HUES64 (cell line): ENCODE measurements at regions not wholly inside any gene's neighbourhood (a gene's known extent, or its start where the extent isn't known, plus 50 kb on each side); places are given as distances from the start of the nearest gene placed in this dataset.

Experiments
- H3K27ac ChIP-seq: 2 replicates; pipeline ENCODE4 v1.7.0; 2013; ENCODE audit warnings: low read depth, low read length, inconsistent platforms
- H3K27me3 ChIP-seq: 2 replicates; pipeline ENCODE4 v1.6.1; 2013; ENCODE audit warnings: mild to moderate bottlenecking, low read length; ENCODE audit not compliant: insufficient read depth
- H3K36me3 ChIP-seq: 2 replicates; pipeline ENCODE4 v1.6.1; 2013; ENCODE audit warnings: mild to moderate bottlenecking, low read length; ENCODE audit not compliant: insufficient read depth
- H3K4me1 ChIP-seq: 2 replicates; pipeline ENCODE4 v1.6.1; 2013; ENCODE audit warnings: mild to moderate bottlenecking, low read length, moderate library complexity; ENCODE audit not compliant: insufficient read depth
- H3K4me3 ChIP-seq: 2 replicates; pipeline ENCODE4 v1.5.1; 2013; ENCODE audit warnings: mild to moderate bottlenecking, low read length, moderate library complexity
- H3K9ac ChIP-seq: 2 replicates; pipeline ENCODE4 v1.6.1; 2013; ENCODE audit warnings: mild to moderate bottlenecking, low read depth, low read length
- H3K9me3 ChIP-seq: 2 replicates; pipeline ENCODE4 v1.6.1; 2013; ENCODE audit warnings: low read depth, low read length; ENCODE audit not compliant: insufficient read depth
- WGBS: fragments of 150-250, 120-280 bp; methylation state at CpG from one replicate; pipeline ENCODE4 v1.1.7; 2013; ENCODE audit warnings: missing lambda C conversion rate; 5-methylcytosine and 5-hydroxymethylcytosine counted together

DNA sequence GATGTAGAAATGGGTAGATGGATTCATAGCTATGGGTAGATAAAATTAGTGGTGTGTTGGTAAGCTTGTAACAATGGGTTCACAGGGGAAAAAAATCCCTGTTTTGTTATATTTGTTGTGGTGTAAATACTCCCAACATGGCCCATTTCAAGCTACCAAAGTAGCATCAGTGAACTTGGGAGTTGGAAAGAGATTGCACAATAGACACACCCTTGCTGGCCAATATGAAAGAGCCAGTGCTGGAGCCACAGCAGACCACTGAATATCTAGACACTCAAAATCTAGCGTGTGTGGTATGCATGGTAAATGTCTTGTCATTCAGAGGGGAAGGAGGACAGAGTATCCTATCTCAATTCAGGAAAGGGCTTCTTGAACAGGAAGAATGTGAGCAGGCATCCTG, 565.1 kb upstream of the SALL1 start:
- H3K36me3 ChIP-seq = no peaks in the 10 kb centered on the region
- H3K27ac ChIP-seq = no peak overlapping the region
- H3K9ac ChIP-seq = no peak overlapping the region
- no peaks in the 10 kb centered on the region for H3K9me3 ChIP-seq
- H3K4me3 ChIP-seq = no peak overlapping the region
- H3K4me1 ChIP-seq = peaks cover 5% of the 10 kb centered on the region; the same call in 1 of the 2 replicates
- WGBS = 92% methylated on average over 1 of the region's 1 CpG
- no peaks in the 10 kb centered on the region for H3K27me3 ChIP-seq

DNA sequence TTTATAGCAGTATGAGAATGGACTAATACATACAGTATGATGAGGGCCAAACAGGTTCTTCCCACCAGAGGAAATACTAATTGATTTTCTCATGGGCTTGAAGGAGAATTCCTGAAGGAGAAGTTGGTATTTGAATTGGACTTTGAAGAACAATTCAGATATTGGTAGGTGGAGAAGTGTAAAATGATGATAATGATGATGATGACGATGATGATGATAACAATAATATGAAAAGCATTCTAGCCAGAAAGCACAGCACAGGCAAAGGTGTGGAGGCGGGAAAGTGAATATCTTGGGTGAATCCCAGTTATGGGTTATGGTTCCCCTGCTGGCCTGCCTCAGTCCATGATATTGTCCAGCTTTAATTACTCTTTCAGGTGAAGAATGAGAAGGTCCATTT, 562.4 kb upstream of the SALL1 start:
- peaks cover 5% of the 10 kb centered on the region; the same call in 1 of the 2 replicates for H3K4me1 ChIP-seq
- no peak overlapping the region for H3K27ac ChIP-seq
- 99% methylated on average over 2 of the region's 2 CpGs for whole genome bisulfite sequencing
- H3K4me3 ChIP-seq = no peak overlapping the region
- no peaks in the 10 kb centered on the region for H3K27me3 ChIP-seq
- no peak overlapping the region for H3K9ac ChIP-seq
- no peaks in the 10 kb centered on the region for H3K9me3 ChIP-seq
- H3K36me3 ChIP-seq = no peaks in the 10 kb centered on the region

- Histone ChIP-seq H3K36me3 (no peaks in the 10 kb centered on the region), H3K4me3 (no peak overlapping the region), H3K9me3 (peaks cover 5% of the 10 kb centered on the region; the same call in 1 of the 2 replicates), H3K4me1 (peaks cover 14% of the 10 kb centered on the region), H3K27me3 (no peaks in the 10 kb centered on the region), H3K27ac (no peak overlapping the region), H3K9ac (no peak overlapping the region)
- 100% methylated on average over 2 of the region's 2 CpGs for WGBS
Observed at GRCh38 chr16:51710905-51711563, 560.0 kb upstream of the SALL1 start.

GRCh38 chr16:51710186-51710585, 559.1 kb upstream of the SALL1 start:
- Histone ChIP-seq H3K4me3 (no peak overlapping the region), H3K9ac (no peak overlapping the region)

DNA sequence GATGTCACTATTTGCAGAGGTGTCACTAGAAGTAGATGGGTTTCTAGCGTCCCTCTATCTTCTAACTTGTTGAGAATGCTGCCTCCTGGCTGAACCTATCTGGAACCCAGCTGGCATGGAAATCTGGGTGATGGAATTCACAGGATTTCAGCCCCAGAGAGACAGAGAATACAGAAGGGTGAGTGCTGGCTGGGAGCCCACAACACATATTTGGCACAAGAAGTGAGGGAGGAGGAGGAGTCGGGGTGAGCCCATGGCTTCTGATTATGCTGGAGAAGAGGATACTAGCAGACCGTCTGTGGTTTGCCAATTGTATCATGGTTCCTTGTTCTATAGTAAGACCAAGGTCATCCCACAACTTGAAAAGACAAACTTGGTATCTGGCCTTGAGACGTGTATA, 557.8 kb upstream of the SALL1 start:
- peaks cover 9% of the 10 kb centered on the region for H3K4me1 ChIP-seq
- no peak overlapping the region for H3K4me3 ChIP-seq
- no peaks in the 10 kb centered on the region for H3K27me3 ChIP-seq
- no peak overlapping the region for H3K9ac ChIP-seq
- WGBS = 90% methylated on average over 4 of the region's 4 CpGs
- no peaks in the 10 kb centered on the region for H3K36me3 ChIP-seq
- H3K9me3 ChIP-seq = peaks cover 19% of the 10 kb centered on the region; the same call in 1 of the 2 replicates
- H3K27ac ChIP-seq = no peak overlapping the region

More at GRCh38 chr16:51710186-51710585, 559.1 kb upstream of the SALL1 start:
- peaks cover 10% of the 10 kb centered on the region for H3K4me1 ChIP-seq
- 93% methylated on average over 10 of the region's 10 CpGs for WGBS
- no peaks in the 10 kb centered on the region for H3K27me3 ChIP-seq
- no peak overlapping the region for H3K27ac ChIP-seq
- H3K36me3 ChIP-seq = no peaks in the 10 kb centered on the region
- H3K9me3 ChIP-seq = peaks cover 13% of the 10 kb centered on the region; the same call in 1 of the 2 replicates

DNA sequence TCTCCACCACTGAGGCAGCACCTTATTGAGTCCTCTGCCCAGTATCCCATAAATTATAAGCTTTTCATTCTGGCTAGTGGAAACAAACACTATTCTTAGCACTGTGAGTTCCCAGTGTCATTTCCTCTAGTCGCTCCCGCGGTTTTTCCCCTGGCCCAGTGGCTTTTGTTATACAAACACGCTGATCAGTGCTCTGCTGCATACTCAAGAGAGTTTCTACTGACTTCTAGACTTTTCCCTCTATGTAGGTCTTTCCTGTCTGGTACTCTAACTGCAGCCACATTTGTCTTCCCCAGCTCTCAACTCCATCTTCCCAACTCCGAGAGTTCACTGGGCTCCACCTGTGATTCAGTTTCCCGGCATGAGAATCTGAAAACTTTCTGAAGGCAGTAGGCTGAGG, 556.6 kb upstream of the SALL1 start:
- Histone ChIP-seq H3K9me3 (peaks cover 19% of the 10 kb centered on the region; the same call in 1 of the 2 replicates), H3K4me1 (peaks cover 9% of the 10 kb centered on the region), H3K36me3 (no peaks in the 10 kb centered on the region), H3K9ac (no peak overlapping the region), H3K27me3 (no peaks in the 10 kb centered on the region), H3K4me3 (no peak overlapping the region), H3K27ac (no peak overlapping the region)
- WGBS = 46% methylated on average over 6 of the region's 6 CpGs

- no peaks in the 10 kb centered on the region for H3K27me3 ChIP-seq
- no peaks in the 10 kb centered on the region for H3K36me3 ChIP-seq
- H3K4me1 ChIP-seq = peaks cover 9% of the 10 kb centered on the region
- H3K4me3 ChIP-seq = no peak overlapping the region
- no peak overlapping the region for H3K9ac ChIP-seq
- H3K27ac ChIP-seq = no peak overlapping the region
- H3K9me3 ChIP-seq = peaks cover 19% of the 10 kb centered on the region; the same call in 1 of the 2 replicates
Observed at GRCh38 chr16:51705142-51705541, 554.1 kb upstream of the SALL1 start.

GRCh38 chr16:51701025-51701424, 550.0 kb upstream of the SALL1 start:
- no peaks in the 10 kb centered on the region for H3K4me1 ChIP-seq
- 100% methylated on average over 1 of the region's 1 CpG for WGBS
- no peak overlapping the region for H3K4me3 ChIP-seq
- H3K27me3 ChIP-seq = no peaks in the 10 kb centered on the region
- no peak overlapping the region for H3K9ac ChIP-seq
- no peaks in the 10 kb centered on the region for H3K36me3 ChIP-seq
- no peak overlapping the region for H3K27ac ChIP-seq
- H3K9me3 ChIP-seq = peaks cover 14% of the 10 kb centered on the region; the same call in 1 of the 2 replicates

- WGBS = 93% methylated on average over 3 of the region's 5 CpGs
- Histone ChIP-seq H3K4me3 (no peak overlapping the region), H3K9me3 (peaks cover 3% of the 10 kb centered on the region; the same call in 1 of the 2 replicates), H3K36me3 (no peaks in the 10 kb centered on the region), H3K27me3 (no peaks in the 10 kb centered on the region), H3K4me1 (no peaks in the 10 kb centered on the region), H3K27ac (no peak overlapping the region), H3K9ac (no peak overlapping the region)
Observed at GRCh38 chr16:51699686-51700396, 548.8 kb upstream of the SALL1 start.

- no peak overlapping the region for H3K4me3 ChIP-seq
- 95% methylated on average over 2 of the region's 2 CpGs for WGBS
- H3K27ac ChIP-seq = no peak overlapping the region
- H3K36me3 ChIP-seq = no peaks in the 10 kb centered on the region
- no peaks in the 10 kb centered on the region for H3K27me3 ChIP-seq
- H3K4me1 ChIP-seq = no peaks in the 10 kb centered on the region
- no peak overlapping the region for H3K9ac ChIP-seq
- 0 out of 2 replicates have a peak, but pooled peaks cover 7% of the 10 kb centered on the region for H3K9me3 ChIP-seq
Observed at GRCh38 chr16:51698647-51699046, 547.6 kb upstream of the SALL1 start.

DNA sequence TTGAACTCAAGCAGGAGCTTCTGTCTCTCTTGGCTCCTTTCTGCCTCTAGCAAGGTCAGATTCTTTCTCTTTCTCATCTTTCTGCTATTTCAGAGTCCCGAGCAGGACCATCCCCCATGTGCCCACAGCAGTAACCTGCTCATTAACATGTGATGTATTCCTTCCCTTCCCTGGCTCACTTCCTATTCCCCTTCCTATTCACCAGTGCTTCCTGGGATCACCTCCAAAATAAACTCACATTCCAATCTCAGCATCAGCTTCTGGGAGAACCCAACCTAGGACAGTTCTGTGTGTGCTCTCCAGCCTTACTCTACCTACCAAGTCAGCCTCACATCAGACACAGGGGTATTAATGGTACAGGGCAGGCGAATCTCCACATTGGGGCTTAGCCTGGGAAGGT, 546.4 kb upstream of the SALL1 start:
- Histone ChIP-seq H3K27ac (no peak overlapping the region), H3K4me1 (no peaks in the 10 kb centered on the region), H3K27me3 (no peaks in the 10 kb centered on the region), H3K9me3 (0 out of 2 replicates have a peak, but pooled peaks cover 8% of the 10 kb centered on the region), H3K36me3 (no peaks in the 10 kb centered on the region), H3K9ac (no peak overlapping the region), H3K4me3 (no peak overlapping the region)
- 92% methylated on average over 2 of the region's 2 CpGs for WGBS
